DMS79 (cell line): ENCODE measurements at regions not wholly inside any gene's neighbourhood (a gene's known extent, or its start where the extent isn't known, plus 50 kb on each side); places are given as distances from the start of the nearest gene placed in this dataset.
"Not testable (repeated sequence)": the region's sequence is repeated elsewhere in the genome, so short reads cannot be mapped to it uniquely, and the experiment has no call there.

Experiments
- DNase-seq: peaks from one replicate; lab custom pipeline; 2025; lab: John Stamatoyannopoulos, UW

DNA sequence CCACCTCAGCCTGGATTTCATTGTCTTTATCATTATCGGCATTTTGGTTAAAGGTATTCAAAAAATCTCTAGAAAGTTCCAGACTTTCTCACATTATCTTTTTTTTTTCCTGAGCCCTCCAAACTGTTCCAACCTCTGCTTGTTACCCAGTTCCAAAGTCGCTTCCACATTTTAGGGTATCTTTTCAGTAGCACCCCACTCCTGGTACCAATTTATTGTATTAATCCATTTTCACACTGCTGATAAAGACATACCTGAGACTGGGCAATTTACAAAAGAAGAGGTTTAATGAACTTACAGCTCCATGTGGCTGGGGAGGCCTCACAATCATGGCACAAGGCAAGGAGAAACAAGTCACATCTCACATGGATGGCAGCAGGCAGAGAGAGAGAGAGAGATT is 145.5 kb upstream of the SSTR1 start:
- not testable (repeated sequence) for DNase-seq

DNA sequence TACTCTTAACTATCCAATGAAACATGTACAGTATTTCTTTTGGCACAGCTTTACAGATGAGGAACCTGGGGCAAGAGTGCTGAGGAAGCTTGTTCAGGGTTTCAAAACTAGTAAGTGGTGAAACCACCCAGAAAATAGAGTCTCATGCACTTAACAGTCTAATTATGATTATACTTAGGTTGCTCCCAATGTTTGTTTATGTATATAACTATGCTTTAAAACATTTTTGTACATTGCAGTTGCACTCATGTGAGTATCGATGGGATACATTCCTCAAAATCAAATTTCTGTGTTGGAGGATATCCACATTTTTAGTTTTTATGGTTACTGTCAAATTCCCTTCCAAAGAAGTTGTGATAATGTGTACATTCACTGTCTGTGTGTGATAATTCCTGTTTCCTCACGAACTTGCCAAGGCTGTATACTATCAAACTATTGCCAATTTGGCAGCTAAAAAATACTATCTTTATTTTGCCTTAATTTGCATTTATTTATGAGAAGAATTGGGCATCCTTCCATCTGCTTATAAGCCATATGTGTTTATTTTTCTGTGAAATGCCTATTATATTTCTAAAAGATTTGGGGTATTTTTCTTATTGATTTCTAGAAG is 143.9 kb upstream of the SSTR1 start:
- DNase-seq, result no peak

DNA sequence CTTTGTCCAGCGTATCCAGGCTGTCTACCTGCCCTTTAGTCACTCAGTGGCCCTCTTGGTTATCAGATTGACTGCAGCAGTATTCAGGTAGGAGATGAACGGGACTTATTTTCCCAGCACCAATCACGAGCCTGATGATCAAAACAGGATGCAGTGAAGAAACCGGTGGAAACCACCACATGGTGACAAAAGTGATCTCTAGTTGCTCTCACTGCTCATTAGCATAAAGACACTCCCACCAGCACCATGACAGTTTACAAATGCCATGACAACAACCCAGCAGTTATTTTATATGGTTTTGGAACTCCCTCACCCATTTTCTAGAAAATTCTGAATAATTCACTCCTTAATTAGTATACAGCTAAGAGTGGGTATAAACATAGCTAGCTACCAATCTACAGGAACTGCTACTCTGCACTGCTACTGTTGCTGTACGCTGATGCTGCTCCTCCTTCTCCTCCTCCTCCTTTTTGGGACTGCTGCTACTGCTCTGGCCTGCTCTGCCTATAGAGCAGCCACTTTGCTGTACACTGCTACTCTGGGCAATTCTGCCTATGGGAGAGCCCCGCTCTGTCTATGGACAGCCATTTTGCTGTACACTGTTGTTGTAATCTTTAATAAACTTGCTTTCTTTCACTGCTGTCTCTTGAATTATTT is 142.5 kb upstream of the SSTR1 start:
- DNase-seq, result no peak

DNA sequence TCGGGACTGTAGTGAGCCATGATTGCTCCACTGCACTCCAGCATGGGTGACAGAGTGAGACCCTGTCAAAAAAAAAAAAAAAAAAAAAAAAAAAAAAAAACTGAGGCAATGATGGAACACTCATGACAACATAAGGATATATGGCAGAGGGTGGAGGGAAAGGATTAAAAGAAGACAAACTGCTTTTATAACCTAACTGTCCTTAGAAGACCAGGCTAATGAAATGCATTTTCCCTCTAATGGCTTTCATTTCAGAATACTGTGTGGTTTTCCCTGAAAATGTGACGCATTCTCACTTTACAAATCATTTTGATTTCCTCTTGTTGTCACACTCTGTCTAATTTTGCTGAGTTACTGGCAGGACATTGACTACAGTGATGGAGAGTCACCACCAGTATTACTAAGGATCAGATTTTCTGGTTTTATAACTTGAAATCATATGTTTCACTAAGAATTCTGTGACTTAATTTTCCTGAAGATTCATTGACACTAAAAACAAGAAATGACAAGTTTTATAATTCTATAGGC is 137.6 kb upstream of the SSTR1 start:
- no peak for DNase-seq

DNA sequence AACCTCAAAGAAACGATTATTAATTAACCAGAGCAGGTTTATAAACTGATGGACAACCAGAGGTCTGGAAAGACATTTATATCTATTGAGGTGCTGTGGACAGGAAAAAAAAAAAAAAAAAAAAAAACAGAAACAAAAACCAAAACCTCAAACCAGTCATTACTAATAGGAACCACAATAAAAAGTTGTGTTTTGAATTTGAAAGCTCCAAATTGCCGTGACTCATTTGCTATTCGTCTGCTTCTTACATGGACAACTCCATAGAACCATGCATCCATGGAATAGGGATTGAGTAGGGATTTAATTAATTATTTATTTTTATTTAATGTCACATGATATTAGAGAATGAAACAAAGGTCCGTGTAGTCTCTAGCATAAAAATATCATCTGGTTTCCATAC is 134.1 kb upstream of the SSTR1 start:
- no peak for DNase-seq

DNA sequence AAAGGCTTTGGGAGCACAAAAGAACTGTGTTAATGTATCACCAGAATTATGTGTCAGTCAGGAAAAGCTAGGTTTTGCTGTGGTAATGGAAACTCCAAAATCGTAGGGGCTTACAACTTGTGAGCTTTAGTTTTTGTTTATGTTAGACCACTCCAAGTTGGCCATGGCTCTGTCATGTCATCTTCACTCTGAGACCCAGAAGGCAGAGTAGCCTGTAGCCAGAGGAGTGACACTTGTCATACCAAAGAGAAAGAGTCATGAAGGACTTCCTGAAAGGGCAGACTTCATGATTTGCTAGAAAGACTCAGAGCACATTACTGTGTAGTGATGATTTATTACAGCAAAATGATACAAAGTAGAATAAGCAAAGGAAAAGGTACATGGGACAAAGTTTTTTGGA is 133.6 kb upstream of the SSTR1 start:
- no peak for DNase-seq

GRCh38 chr14:38074754-38075153 is 132.9 kb upstream of the SSTR1 start:
- DNase-seq, result no peak

- DNase-seq, result peak; percentile 56
These were observed 129.3 kb upstream of the SSTR1 start for GRCh38 chr14:38078393-38078792.

- DNase-seq, result no peak
These were observed 128.4 kb upstream of the SSTR1 start for GRCh38 chr14:38079268-38079667.

- no peak for DNase-seq
These were observed 127.8 kb upstream of the SSTR1 start for GRCh38 chr14:38079886-38080285.

DNA sequence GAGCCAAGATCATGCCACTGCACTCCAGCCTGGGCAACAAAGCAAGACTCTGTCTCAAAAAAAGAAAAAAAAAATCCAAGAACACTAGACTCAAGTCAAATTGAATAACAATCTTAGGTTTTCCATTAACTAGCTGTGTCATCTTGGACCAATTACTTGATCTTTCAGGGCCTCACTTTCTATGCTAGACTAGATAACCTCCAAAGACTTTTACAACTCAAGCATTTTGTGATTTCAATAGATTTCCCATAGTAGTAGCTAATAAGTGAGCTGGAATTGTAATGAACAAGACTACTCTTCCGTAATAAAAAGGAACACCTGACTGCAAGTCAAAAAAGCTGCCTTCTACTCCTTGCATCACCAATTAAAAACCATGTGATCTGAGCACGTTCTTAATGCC is 127.0 kb upstream of the SSTR1 start:
- no peak for DNase-seq

- peak; percentile 98 for DNase-seq
These were observed 124.7 kb upstream of the SSTR1 start for GRCh38 chr14:38083039-38083438.

DNA sequence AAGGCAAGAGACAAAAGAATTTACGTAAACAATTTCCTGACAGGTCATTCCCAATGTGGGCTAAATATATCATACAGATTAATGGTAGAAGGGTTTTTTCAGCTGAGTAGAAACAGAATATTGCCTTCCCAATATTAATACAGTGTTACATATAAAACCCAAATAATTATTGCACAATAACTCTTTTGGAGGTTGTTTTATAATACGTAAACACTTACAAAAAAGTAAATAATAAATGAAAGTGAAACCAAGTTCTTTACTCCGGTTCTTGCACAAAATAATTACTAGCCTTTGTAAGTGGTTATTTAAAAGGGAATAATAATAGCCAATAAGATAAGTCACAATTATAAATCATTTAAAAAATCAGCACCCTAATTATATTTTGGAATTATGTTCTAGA is 118.6 kb upstream of the SSTR1 start:
- no peak for DNase-seq

DNA sequence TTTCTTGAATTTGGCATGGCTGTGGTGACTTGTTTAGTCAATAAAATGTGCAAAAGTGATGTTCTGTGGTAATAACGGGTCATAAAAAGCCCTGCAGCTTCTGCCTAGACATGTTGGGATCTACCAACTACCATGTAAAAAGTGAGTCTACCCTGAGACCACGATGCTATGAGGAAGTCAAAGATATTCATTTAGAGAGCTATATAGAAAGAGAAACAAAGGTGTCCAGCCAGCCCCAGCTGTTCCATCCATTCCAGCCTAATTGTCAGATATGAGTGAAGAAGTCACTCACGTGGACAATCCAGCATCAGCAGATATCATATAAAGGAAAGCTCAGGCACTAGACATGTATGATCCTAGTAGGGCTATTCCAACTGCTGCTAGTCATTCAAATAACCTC is 117.2 kb upstream of the SSTR1 start:
- DNase-seq, result no peak

DNA sequence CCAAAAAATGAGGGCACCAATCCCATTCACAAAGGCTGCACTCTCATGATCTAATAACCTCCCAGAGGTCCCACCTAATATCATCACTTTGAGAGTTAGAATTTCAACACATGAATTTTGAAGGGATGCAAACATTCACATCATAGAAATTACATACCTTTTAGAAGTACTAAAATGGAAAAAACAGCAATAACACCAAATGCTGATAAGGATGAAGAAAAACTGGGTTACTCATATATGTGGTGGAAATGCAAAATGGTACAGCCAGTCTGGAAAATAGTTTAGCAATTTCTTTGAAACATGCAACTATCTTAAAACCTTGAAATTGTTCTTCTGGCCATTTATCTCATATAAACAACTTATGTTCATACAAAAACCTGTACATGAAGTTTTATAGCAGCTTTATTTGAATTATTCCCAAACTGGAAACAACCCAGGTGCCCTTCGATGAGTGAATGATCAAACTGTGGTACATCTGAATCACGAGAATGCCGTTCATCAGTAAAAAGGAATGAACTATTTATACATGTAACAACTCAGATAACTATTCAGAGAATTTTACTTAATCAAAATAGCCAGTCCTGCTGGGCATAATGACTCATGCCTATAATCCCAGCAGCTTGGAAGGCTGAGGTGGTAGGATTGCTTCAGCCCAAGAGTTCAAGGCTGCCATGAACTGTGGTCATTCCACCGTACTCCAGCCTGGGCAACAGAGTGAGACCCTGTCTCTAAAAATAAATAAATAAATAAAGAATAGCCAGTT is 109.4 kb upstream of the SSTR1 start:
- DNase-seq, result no peak

- DNase-seq, result no peak
These were observed 106.0 kb upstream of the SSTR1 start for GRCh38 chr14:38101679-38102078.

DNA sequence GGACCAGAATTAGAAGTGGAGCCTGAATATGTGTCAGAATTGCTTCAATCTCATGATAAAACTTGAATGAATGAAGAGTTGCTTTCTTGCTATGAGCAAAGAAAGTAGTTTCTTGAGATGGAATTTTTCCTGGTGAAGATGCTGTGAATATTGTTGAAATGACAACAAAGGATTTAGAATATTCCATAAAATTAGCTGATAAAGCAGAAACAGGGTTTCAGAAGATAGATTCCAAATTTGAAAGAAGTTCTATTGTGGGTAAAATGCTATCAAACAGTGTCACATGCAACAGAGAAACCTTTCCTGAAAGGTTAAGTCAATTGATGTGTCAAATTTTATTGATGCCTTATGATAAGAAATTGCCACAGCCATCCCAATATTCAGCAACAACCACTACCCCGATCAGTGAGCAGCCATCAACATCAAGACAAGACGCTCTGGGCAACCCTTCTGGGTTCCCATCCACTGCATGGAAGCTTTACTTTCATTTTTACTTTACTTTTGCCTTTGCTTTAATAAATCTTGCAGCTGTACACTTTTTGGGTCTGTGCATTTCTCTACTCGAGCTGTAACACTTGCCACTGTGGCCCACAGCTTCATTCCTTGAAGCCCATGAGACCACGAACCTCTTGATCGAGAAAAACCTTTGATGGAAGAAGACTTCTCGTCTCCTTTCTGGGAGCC is 104.0 kb upstream of the SSTR1 start:
- no peak for DNase-seq

- DNase-seq, result no peak
These were observed 102.5 kb upstream of the SSTR1 start for GRCh38 chr14:38105106-38105702.

- DNase-seq, result no peak
These were observed 100.5 kb upstream of the SSTR1 start for GRCh38 chr14:38107216-38107631.

DNA sequence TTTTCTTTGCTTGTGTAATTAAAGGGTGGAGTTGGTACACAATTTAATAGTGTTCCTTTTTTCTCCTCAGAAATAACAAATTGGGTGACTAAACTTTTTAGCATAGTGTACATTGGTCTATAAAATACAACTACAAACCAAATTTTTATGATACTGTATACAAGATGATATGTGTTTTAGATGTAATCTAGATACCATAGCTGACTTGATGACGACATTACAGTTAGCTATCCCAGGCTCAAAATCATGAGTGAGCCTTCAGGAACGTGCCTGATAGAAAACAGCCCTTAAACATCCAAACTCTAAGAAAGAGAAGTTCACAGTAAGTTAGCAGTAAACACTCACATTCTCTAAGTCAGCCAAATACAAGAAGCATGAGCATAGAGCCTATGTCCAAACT is 99.0 kb upstream of the SSTR1 start:
- no peak for DNase-seq

DNA sequence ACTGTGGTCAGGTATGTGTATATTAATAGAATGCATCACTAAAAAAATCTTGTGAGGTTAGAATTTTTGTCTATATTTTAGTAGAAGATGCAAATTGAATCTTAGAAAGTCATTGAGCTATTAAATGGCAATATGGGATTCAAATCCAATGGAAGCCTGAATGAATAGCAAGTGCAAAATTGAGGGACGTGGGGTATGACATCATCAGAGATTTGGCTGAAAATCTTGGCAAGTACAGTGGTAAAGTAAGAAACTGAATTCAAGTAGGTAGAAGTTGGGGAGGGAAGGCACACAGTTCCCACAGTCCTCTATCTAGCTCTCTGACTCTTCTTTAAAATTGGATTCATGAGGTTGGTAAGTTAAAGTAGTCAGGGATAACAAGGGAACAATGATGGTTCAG is 97.4 kb upstream of the SSTR1 start:
- no peak for DNase-seq

DNA sequence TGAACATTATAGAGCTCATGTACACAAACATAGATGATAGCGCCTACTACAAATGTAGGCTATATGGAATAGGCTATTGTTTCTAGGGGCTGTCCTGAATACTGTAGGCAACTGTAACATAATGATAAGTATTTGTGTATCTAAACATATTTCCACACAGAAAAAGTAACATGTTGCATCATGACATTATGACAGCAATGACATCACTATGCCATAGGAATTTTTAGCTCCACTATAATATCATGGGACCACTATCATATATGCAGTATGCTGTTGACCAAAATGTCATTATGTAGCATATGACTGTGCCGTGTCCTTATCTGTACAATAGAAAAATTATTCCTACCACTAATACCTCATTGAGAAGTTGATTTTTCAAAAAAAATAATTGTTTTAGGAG is 96.7 kb upstream of the SSTR1 start:
- no peak for DNase-seq
